ENCODE measurements at regions not wholly inside any gene's neighbourhood (a gene's known extent, or its start where the extent isn't known, plus 50 kb on each side); places are given as distances from the start of the nearest gene placed in this dataset.

GRCh38 chr15:62753518-62754221, 288.9 kb upstream of the TPM1 start:
- H3K27ac ChIP-seq (ENCODE audit: low read depth in 1 of 2, low read length in 2 of 2): no peak overlapping the region
- DNase-seq (ENCODE audit: low spot score): no peak
- WGBS: 95% methylated on average over 4 of the region's 4 CpGs
- no peaks in the 10 kb centered on the region for H3K27me3 ChIP-seq (ENCODE audit: control insufficient read depth in 4 of 4, insufficient read depth in 4 of 4, low read length in 3 of 4)
- no peaks in the 10 kb centered on the region for H3K36me3 ChIP-seq (ENCODE audit: control insufficient read depth in 4 of 4, insufficient read depth in 3 of 4, low read depth in 1 of 4, low read length in 3 of 4)
- H3K9ac ChIP-seq (ENCODE audit: low read depth in 1 of 2, low read length in 2 of 2): no peak overlapping the region
- no peak for TF ChIP-seq FOXA1 (IDR thresholded peaks at IDR 0.05)
- TF ChIP-seq ATF3 (IDR thresholded peaks at IDR 0.05): no peak
- no peak for TF ChIP-seq NR2F2 (IDR thresholded peaks at IDR 0.05)
- no peak for TF ChIP-seq REST (IDR thresholded peaks at IDR 0.05)
- TF ChIP-seq JUND (IDR thresholded peaks at IDR 0.05): no peak
- TF ChIP-seq SP1 (IDR thresholded peaks at IDR 0.05): no peak
- no peak for TF ChIP-seq HNF4A (conservative IDR thresholded peaks at IDR 0.05)
- TF ChIP-seq CTCF (IDR thresholded peaks at IDR 0.05; ENCODE audit: low read depth, low read length, missing input control): no peak
- no peak for TF ChIP-seq GABPA (IDR thresholded peaks at IDR 0.05 in 1 of 2, conservative IDR thresholded peaks at IDR 0.05 in 1 of 2)
- no peak for TF ChIP-seq YY1 (IDR thresholded peaks at IDR 0.05)
- TF ChIP-seq RAD21 (IDR thresholded peaks at IDR 0.05): no peak
- no peak for TF ChIP-seq ZBTB33 (IDR thresholded peaks at IDR 0.05)
- TF ChIP-seq RXRA (IDR thresholded peaks at IDR 0.05): no peak
- TF ChIP-seq TAF1 (conservative IDR thresholded peaks at IDR 0.05): no peak
- TF ChIP-seq EGR1 (IDR thresholded peaks at IDR 0.05; ENCODE audit: low read depth in 2 of 2): no peak
- TF ChIP-seq MAX (IDR thresholded peaks at IDR 0.05): no peak
- TF ChIP-seq HNF4G (IDR thresholded peaks at IDR 0.05): no peak
- TF ChIP-seq FOXA2 (IDR thresholded peaks at IDR 0.05): no peak
- no peaks in the 10 kb centered on the region for H3K9me3 ChIP-seq (ENCODE audit: control insufficient read depth in 4 of 4, low read length in 3 of 4)
- H3K4me3 ChIP-seq (ENCODE audit: low read depth in 1 of 3, low read length in 3 of 3): no peak overlapping the region
- H3K4me1 ChIP-seq (ENCODE audit: control insufficient read depth in 4 of 4, insufficient read depth in 4 of 4, low read length in 3 of 4): peaks cover 0 to 10% (median 7%) of the 10 kb centered on the region in 4 donors

Data from liver (tissue), 8 donors.